GM19193 (cell line): ENCODE measurements at regions not wholly inside any gene's neighbourhood (a gene's known extent, or its start where the extent isn't known, plus 50 kb on each side); places are given as distances from the start of the nearest gene placed in this dataset.

ENCODE experiments used
- POLR2A ChIP-seq: IDR thresholded peaks from 4 replicates; pipeline ENCODE4 v1.6.1; 2011; ENCODE audit not compliant: insufficient read depth, insufficient read length; ENCODE audit errors: extremely low read depth

DNA sequence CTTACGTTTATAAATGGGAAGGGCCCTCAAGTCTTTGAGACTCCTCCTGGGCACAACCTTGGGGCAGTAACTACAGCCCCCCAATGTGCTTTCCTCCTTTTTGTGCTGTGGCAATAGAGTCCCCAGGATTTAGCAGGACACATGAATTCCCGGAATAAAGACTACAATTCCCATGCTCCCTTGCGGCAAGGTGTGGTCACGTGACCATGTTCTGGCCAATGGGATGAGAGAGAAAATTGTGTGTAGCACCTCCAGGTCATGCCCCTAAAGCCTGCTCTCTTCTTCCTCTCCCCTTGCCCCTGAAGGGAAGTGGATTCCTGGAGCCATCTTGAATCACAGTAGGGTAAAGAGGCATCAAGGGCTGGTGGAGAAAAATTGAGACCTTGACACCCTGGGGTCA, 295.1 kb upstream of the SFSWAP start:
- no peak for TF ChIP-seq POLR2A

- TF ChIP-seq POLR2A, result no peak
Measured at GRCh38 chr12:131418121-131418520, 292.8 kb upstream of the SFSWAP start.

GRCh38 chr12:131418884-131419283, 292.0 kb upstream of the SFSWAP start:
- TF ChIP-seq POLR2A, result no peak

DNA sequence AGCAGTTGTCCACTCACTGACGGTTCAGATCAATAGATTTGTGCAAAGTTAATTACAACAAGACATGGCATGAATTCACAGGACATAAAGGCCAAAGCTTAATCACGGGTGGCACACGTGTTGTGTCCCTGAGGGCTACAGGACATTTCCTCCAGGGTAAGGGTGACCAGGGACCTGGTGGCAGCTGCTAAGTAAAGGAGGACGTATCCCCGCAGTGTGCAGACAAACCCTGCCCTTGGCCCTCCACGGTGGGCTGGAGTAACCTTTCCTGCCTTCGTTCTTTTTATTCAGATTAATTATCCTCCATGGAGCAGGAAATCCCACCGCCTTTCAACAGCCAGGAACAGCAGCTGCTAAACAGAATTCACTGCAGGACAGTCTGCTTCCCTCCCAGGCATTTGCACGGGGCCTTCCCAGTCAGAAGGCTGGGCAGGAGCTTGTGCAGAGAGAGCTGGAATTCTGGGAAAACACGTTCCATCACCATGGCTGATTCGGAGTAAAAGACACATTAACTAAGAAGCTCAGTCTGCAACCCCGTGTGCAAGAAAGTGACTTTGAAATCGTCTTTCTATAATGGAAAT, 289.9 kb upstream of the SFSWAP start:
- TF ChIP-seq POLR2A, result no peak

DNA sequence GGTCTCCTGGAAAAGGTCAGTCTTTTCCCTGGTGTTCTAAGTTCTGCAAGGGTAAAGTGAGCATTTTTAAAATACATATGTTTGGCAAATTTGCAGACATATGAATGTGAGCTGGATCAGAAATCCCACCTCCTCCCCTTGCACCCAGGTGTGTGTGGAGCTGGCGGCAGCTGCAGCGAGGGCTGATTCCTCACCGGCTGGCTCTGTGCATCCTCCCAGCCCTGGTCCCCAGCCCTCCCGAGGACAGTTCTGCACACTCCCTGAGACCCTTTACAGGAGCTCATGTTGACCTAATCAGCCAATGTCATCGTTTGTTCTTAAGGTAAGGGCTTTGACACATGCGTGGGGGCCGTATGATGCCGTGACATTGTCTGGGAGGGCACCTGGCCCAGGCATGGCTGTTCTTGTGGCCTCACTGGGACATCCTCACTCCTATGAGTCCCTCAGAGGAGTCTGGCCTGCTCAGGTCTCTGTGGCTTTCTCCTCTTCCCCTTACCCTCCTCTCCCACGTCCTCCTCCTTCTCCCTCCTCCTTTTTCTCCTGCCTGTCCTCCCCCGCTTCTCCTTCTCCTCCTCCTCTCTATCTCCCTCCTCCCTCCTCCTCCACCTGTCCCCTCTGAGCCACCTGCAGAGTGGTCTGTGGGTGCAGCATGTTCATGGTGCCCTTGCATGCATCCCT, 289.2 kb upstream of the SFSWAP start:
- no peak for TF ChIP-seq POLR2A

- TF ChIP-seq POLR2A, result no peak
Measured at GRCh38 chr12:131422187-131422520, 288.7 kb upstream of the SFSWAP start.

- no peak for TF ChIP-seq POLR2A
Measured at GRCh38 chr12:131422744-131423143, 288.1 kb upstream of the SFSWAP start.

DNA sequence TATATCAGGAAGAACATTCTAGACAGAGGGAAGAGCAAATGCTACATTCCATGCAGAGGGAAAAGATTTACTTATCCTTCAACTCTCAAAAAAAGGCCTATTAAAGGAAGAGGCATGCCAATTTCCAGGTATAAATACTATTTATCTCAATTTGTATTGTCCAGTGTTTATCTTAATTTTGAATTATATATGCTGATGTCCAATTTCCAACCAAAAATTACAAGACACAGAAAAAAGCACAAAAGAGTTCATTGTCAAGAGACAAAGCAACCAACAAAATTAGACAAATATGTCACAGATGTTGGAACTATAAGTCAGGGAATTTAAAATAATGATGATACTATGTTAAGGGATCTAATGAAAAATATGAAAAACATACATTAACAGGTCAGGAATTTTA, 286.6 kb upstream of the SFSWAP start:
- no peak for TF ChIP-seq POLR2A

DNA sequence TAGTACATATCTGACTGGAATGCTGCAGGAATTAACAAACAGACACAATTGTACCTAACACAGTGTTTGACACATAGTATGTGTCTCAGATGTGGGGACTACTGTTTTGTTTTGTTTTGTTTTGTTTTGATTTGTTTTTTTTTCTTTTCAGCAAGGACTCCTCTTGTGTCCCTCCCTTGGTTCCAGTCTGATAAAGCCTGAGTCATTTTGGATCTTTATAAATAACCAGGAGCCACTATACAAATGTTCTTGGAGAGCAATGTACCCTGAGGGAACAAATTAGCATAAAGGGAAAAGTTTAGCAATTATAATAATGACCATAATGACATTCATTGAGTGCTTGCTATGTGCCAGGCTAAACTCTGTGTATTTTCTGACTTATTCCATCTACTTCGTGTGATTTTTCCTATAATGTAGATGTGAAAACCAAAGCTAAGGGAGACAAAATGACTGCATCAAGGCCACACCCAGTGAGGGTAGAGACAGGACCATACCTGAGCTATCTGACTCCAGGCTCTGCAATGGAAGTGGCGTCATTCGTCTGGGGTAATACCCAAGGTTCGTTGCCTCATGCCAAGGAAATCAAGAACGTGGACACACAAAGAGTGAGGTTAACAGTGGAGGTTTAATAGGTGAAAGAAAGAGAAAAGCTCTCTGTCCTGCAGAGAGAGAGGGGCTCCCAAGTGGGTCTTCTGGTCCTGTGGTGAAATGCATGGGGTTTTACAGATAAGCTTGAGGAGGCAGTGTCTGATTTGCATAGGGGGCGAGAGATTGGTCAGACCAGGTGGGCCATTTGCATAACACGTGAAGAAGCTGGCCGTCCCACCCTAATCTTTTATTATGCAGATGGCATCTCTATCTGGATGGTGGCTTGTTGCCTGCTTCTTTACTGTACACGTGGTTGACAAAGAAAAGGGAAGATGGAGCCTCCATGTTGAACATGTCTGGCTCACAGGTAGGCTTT, 285.5 kb upstream of the SFSWAP start:
- TF ChIP-seq POLR2A, result no peak

GRCh38 chr12:131428091-131428685, 282.7 kb upstream of the SFSWAP start:
- no peak for TF ChIP-seq POLR2A

GRCh38 chr12:131430158-131430742, 280.6 kb upstream of the SFSWAP start:
- TF ChIP-seq POLR2A, result no peak

GRCh38 chr12:131432532-131433260, 278.2 kb upstream of the SFSWAP start:
- no peak for TF ChIP-seq POLR2A

- TF ChIP-seq POLR2A, result no peak
Measured at GRCh38 chr12:131434208-131435125, 276.4 kb upstream of the SFSWAP start.
